ENCODE measurements at regions not wholly inside any gene's neighbourhood (a gene's known extent, or its start where the extent isn't known, plus 50 kb on each side); places are given as distances from the start of the nearest gene placed in this dataset.

- TF ChIP-seq POLR2AphosphoS5 (IDR thresholded peaks at IDR 0.05; ENCODE audit: low read depth, low read length) (no peak), POLR2A (IDR thresholded peaks at IDR 0.05; ENCODE audit: low read depth, low read length) (no peak), TAF1 (IDR thresholded peaks at IDR 0.05; ENCODE audit: borderline replicate concordance, low read depth, low read length) (no peak)
Measured at GRCh38 chr7:22569586-22570321, 69.8 kb upstream of the STEAP1B start.
